ENCODE measurements at regions not wholly inside any gene's neighbourhood (a gene's known extent, or its start where the extent isn't known, plus 50 kb on each side); places are given as distances from the start of the nearest gene placed in this dataset.
A peak's percentile ranks its signal among the peaks of the same experiment; 100 is the strongest.

- no peak for DNase-seq (ENCODE audit: low spot score)
Measured at GRCh38 chr2:208545403-208546042, 138.9 kb downstream of the PTH2R start.

GRCh38 chr2:208546107-208546506 lies 139.5 kb downstream of the PTH2R start:
- no peak for DNase-seq (ENCODE audit: low spot score)

GRCh38 chr2:208546860-208547650 lies 140.5 kb downstream of the PTH2R start:
- DNase-seq (ENCODE audit: low spot score): no peak

GRCh38 chr2:208548700-208549099 lies 142.1 kb downstream of the PTH2R start:
- DNase-seq (ENCODE audit: low spot score): no peak

GRCh38 chr2:208549546-208550158 lies 143.1 kb downstream of the PTH2R start:
- DNase-seq (ENCODE audit: low spot score): no peak

- DNase-seq (ENCODE audit: low spot score): no peak
Measured at GRCh38 chr2:208552943-208553342, 146.4 kb downstream of the PTH2R start.

GRCh38 chr2:208556983-208557484 lies 150.4 kb downstream of the PTH2R start:
- no peak for DNase-seq (ENCODE audit: low spot score)

GRCh38 chr2:208565690-208566416 lies 159.3 kb downstream of the PTH2R start:
- DNase-seq (ENCODE audit: low spot score): no peak

GRCh38 chr2:208568203-208568602 lies 161.6 kb downstream of the PTH2R start:
- no peak for DNase-seq (ENCODE audit: low spot score)

- DNase-seq (ENCODE audit: low spot score): no peak
Measured at GRCh38 chr2:208570066-208570465, 163.5 kb downstream of the PTH2R start.

GRCh38 chr2:208570851-208571763 lies 164.5 kb downstream of the PTH2R start:
- no peak for DNase-seq (ENCODE audit: low spot score)

GRCh38 chr2:208571764-208572131 lies 165.2 kb downstream of the PTH2R start:
- DNase-seq (ENCODE audit: low spot score): no peak

- DNase-seq (ENCODE audit: low spot score): no peak
Measured at GRCh38 chr2:208573569-208573968, 167.0 kb downstream of the PTH2R start.

GRCh38 chr2:208579678-208580077 lies 173.1 kb downstream of the PTH2R start:
- DNase-seq (ENCODE audit: low spot score): no peak

- DNase-seq (ENCODE audit: low spot score): no peak
Measured at GRCh38 chr2:208584378-208584985, 177.9 kb downstream of the PTH2R start.

GRCh38 chr2:208586516-208586915 lies 179.9 kb downstream of the PTH2R start:
- no peak for DNase-seq (ENCODE audit: low spot score)

GRCh38 chr2:208594642-208595385 lies 188.2 kb downstream of the PTH2R start:
- no peak for DNase-seq (ENCODE audit: low spot score)

GRCh38 chr2:208595386-208596275 lies 189.0 kb downstream of the PTH2R start:
- DNase-seq (ENCODE audit: low spot score): peak; percentile 41

GRCh38 chr2:208607694-208608093 lies 201.1 kb downstream of the PTH2R start:
- DNase-seq (ENCODE audit: low spot score): no peak
